Loucy (cell line): ENCODE measurements at regions not wholly inside any gene's neighbourhood (a gene's known extent, or its start where the extent isn't known, plus 50 kb on each side); places are given as distances from the start of the nearest gene placed in this dataset.

Source experiments
- CTCF ChIP-seq: fragments of 200-600 bp; sonication (generic); conservative IDR thresholded peaks from 2 replicates; pipeline ENCODE4 v1.5.1; 2014; ENCODE audit warnings: mild to moderate bottlenecking, antibody characterized with exemption, low read length
- EZH2phosphoT487 ChIP-seq: fragments of 200-600 bp; IDR thresholded peaks from 2 replicates; pipeline ENCODE4 v1.6.1; 2018; ENCODE audit warnings: antibody characterized with exemption, mild to moderate bottlenecking, moderate library complexity, borderline replicate concordance

DNA sequence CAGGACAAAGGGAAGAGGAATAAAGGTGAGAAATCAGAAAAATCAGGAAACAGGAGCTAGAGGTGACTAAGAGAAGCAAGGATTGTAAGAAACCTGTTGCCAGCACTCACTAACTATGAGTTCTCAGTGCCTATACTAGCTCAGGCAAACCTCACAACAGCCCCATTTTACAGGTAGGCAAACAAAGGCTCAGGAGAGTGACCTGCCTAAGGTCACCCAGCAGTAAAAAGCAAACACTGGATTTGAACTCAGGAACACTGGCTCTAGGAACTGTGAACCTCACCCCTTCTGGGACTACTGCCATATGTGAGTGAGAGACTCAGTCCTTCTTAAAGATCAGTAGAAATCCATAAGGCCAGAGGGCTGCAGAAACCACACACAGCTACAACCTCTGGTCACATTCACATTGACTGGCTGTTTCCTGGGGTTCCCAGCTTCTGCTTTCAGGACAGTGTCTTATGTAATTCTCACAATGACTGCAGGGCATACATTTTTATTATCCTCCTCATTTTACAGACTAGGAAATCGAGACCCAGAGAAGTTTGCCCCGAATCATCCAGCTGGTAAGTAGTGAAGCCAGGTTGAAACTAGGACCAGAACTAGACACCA is 80.7 kb upstream of the MAFB start:
- TF ChIP-seq CTCF (no peak), EZH2phosphoT487 (no peak)
